RWPE2 (cell line): ENCODE measurements at regions not wholly inside any gene's neighbourhood (a gene's known extent, or its start where the extent isn't known, plus 50 kb on each side); places are given as distances from the start of the nearest gene placed in this dataset.

Experiments used
- ATAC-seq: fragments of 200-7000 bp; cut with Tn5 transposase; 3 replicates; pipeline ENCODE4 v1.9.1; 2021; ENCODE audit warnings: low read depth
- DNase-seq: peaks from one replicate; pipeline ENCODE4 v3.0.0-alpha.2; 2020; ENCODE audit warnings: low spot score
- H3K27ac ChIP-seq: fragments of 450-650 bp; 2 replicates; pipeline ENCODE4 v1.5.1; 2017; ENCODE audit warnings: mild to moderate bottlenecking; ENCODE audit not compliant: poor library complexity, severe bottlenecking
- H3K27me3 ChIP-seq: fragments of 250-450 bp; sonication (Bioruptor Pico); 2 replicates; pipeline ENCODE4 v1.5.1; 2021; ENCODE audit warnings: mild to moderate bottlenecking, moderate library complexity; ENCODE audit not compliant: insufficient read depth, poor library complexity, severe bottlenecking
- H3K36me3 ChIP-seq: fragments of 250-450 bp; sonication (Bioruptor Pico); 2 replicates; pipeline ENCODE4 v1.5.1; 2020; ENCODE audit warnings: low read depth, mild to moderate bottlenecking, moderate library complexity
- H3K4me1 ChIP-seq: fragments of 250-450 bp; sonication (Bioruptor Pico); 2 replicates; pipeline ENCODE4 v1.5.1; 2021; ENCODE audit warnings: mild to moderate bottlenecking, moderate library complexity; ENCODE audit not compliant: insufficient read depth, poor library complexity, severe bottlenecking
- H3K4me3 ChIP-seq: fragments of 250-450 bp; sonication (Bioruptor Pico); 2 replicates; pipeline ENCODE4 v1.5.1; 2021; ENCODE audit warnings: mild to moderate bottlenecking, moderate library complexity; ENCODE audit not compliant: severe bottlenecking
- H3K9me3 ChIP-seq: fragments of 250-450 bp; sonication (Bioruptor Pico); 2 replicates; pipeline ENCODE4 v1.5.1; 2021; ENCODE audit warnings: mild to moderate bottlenecking, moderate library complexity; ENCODE audit not compliant: severe bottlenecking
- CTCF ChIP-seq: fragments of 450-650 bp; IDR thresholded peaks from one replicate; pipeline ENCODE4 v1.5.1; 2017; ENCODE audit warnings: mild to moderate bottlenecking, moderate library complexity; ENCODE audit not compliant: poor library complexity, severe bottlenecking

DNA sequence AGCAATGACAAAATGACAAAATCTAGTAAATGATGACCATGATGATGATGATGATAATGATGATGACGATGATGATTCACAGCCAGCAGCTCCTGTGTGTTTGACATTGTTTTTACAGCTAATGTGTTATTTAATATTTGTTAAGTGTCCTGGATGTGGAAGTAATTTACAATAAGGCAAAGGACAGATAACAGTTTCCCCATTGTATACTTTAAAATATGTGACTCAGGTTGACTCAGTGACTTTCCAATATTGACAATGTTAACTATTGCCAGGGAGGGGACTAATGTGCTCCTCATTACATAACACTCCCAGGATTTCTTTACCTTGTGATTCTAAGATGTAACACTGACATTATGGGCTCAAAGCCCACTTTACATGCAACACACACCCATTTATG, 602.2 kb downstream of the FBXO15 start:
- DNase-seq (no peak), ATAC-seq (no peak)
- H3K27me3 ChIP-seq, result no peaks in the 10 kb centered on the region
- no peaks in the 10 kb centered on the region for H3K9me3 ChIP-seq
- no peak overlapping the region for H3K27ac ChIP-seq
- H3K36me3 ChIP-seq, result no peaks in the 10 kb centered on the region
- TF ChIP-seq CTCF, result no peak
- H3K4me3 ChIP-seq, result no peak overlapping the region
- no peaks in the 10 kb centered on the region for H3K4me1 ChIP-seq

GRCh38 chr18:73544617-73545016, 603.0 kb downstream of the FBXO15 start:
- TF ChIP-seq CTCF, result no peak
- no peak overlapping the region for H3K27ac ChIP-seq
- DNase-seq, result no peak
- no peaks in the 10 kb centered on the region for H3K4me1 ChIP-seq
- ATAC-seq, result no peak
- H3K36me3 ChIP-seq, result no peaks in the 10 kb centered on the region
- H3K27me3 ChIP-seq, result no peaks in the 10 kb centered on the region
- H3K9me3 ChIP-seq, result no peaks in the 10 kb centered on the region
- no peak overlapping the region for H3K4me3 ChIP-seq

GRCh38 chr18:73544032-73544431, 603.6 kb downstream of the FBXO15 start:
- H3K9me3 ChIP-seq, result no peaks in the 10 kb centered on the region

DNA sequence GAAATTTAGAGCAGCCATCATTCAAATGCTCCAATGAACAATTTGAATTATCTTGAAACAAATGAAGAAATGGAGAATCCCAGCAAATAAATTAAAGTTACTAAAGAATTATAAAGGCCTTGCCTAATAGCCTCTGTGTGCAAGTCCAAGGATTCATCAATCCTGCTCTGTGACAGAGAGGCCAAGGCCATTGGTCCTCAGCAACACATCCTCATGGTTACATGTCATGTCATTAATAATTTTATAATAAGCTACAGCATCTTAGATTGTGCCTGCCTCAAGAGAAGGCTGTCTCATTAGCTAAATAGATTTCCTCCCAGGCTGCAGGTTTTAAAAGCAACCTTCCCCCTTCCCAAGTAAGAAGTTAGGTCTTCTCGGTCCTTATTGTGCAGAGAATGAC, 611.6 kb downstream of the FBXO15 start:
- no peak for TF ChIP-seq CTCF
- Histone ChIP-seq H3K9me3 (no peaks in the 10 kb centered on the region), H3K27me3 (no peaks in the 10 kb centered on the region), H3K4me3 (no peak overlapping the region), H3K36me3 (no peaks in the 10 kb centered on the region), H3K27ac (no peak overlapping the region), H3K4me1 (no peaks in the 10 kb centered on the region)
- ATAC-seq (no peak), DNase-seq (no peak)

More at GRCh38 chr18:73544032-73544431, 603.6 kb downstream of the FBXO15 start:
- H3K27ac ChIP-seq, result no peak overlapping the region
- no peak for TF ChIP-seq CTCF
- no peak for DNase-seq
- no peak overlapping the region for H3K4me3 ChIP-seq
- no peaks in the 10 kb centered on the region for H3K36me3 ChIP-seq
- no peaks in the 10 kb centered on the region for H3K27me3 ChIP-seq
- H3K4me1 ChIP-seq, result no peaks in the 10 kb centered on the region
- ATAC-seq, result no peak

GRCh38 chr18:73535189-73535588, 612.4 kb downstream of the FBXO15 start:
- no peaks in the 10 kb centered on the region for H3K36me3 ChIP-seq
- TF ChIP-seq CTCF, result no peak
- H3K27ac ChIP-seq, result no peak overlapping the region
- no peak for DNase-seq
- no peak for ATAC-seq
- no peaks in the 10 kb centered on the region for H3K4me1 ChIP-seq
- no peaks in the 10 kb centered on the region for H3K9me3 ChIP-seq
- H3K27me3 ChIP-seq, result no peaks in the 10 kb centered on the region
- H3K4me3 ChIP-seq, result no peak overlapping the region
